SJCRH30 (cell line): ENCODE measurements at regions not wholly inside any gene's neighbourhood (a gene's known extent, or its start where the extent isn't known, plus 50 kb on each side); places are given as distances from the start of the nearest gene placed in this dataset.
"Not testable (repeated sequence)": the region's sequence is repeated elsewhere in the genome, so short reads cannot be mapped to it uniquely, and the experiment has no call there.

Experiments used
- DNase-seq, 2 experiments: peaks; one replicate each; pipeline ENCODE4 v3.0.0-alpha.2; 2015 to 2020
- H3K27ac ChIP-seq: fragments of 250-450 bp; sonication (Bioruptor Pico); 2 replicates; pipeline ENCODE4 v1.5.1; 2020; ENCODE audit warnings: mild to moderate bottlenecking, moderate library complexity
- H3K27me3 ChIP-seq: fragments of 250-450 bp; sonication (Bioruptor Pico); 2 replicates; pipeline ENCODE4 v1.5.1; 2020; ENCODE audit warnings: mild to moderate bottlenecking, moderate library complexity
- H3K36me3 ChIP-seq: fragments of 250-450 bp; sonication (Bioruptor Pico); 2 replicates; pipeline ENCODE4 v1.5.1; 2020; ENCODE audit warnings: mild to moderate bottlenecking, moderate library complexity
- H3K4me1 ChIP-seq: fragments of 250-450 bp; sonication (Bioruptor Pico); 2 replicates; pipeline ENCODE4 v1.5.1; 2020; ENCODE audit warnings: mild to moderate bottlenecking, moderate library complexity
- H3K4me3 ChIP-seq: fragments of 250-450 bp; sonication (Bioruptor Pico); 2 replicates; pipeline ENCODE4 v1.5.1; 2020; ENCODE audit warnings: mild to moderate bottlenecking, moderate library complexity
- H3K9me3 ChIP-seq: fragments of 250-450 bp; sonication (Bioruptor Pico); replicated peaks from 2 replicates; pipeline ENCODE4 v1.5.1; 2020; ENCODE audit warnings: mild to moderate bottlenecking, moderate library complexity

DNA sequence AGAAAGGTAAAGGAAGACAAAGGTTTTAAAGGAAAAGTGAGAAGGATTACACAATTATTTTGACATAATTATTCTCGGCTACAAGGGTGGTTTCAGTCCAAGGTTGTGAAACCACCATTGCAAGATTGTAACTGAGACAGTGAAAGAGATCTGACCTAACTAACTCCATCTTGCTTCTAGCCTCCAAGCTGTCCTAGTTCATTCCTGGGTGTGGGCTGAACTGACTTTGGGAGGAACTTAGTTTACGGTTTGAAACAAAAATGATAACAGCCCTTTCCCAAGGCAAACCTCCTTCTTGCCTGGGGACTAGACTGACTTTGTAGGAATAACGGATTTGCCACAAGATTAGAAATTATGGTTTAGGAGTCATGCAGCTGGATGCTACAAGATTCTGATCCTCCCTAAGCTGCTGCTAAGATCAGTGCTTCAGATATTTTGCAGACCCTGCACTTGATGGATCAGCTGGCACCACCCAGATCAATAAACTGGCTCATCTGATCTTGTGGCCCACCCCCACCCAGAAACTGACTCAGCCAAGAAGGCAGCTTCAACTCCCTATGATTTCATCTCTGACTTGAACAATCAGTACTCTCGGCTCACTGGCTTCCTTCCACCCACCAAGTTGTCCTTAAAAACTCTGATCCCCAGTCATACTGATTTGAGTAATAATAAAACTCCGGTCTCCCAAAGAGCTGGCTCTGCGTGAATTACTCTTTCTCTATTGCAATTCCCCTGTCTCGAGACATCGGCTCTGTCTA lies 57.7 kb upstream of the AADACL2 start:
- Histone ChIP-seq H3K9me3 (no peaks in the 10 kb centered on the region), H3K27me3 (no peaks in the 10 kb centered on the region), H3K4me1 (no peaks in the 10 kb centered on the region), H3K4me3 (no peak overlapping the region), H3K36me3 (no peaks in the 10 kb centered on the region), H3K27ac (no peak overlapping the region)
- DNase-seq: no peak

DNA sequence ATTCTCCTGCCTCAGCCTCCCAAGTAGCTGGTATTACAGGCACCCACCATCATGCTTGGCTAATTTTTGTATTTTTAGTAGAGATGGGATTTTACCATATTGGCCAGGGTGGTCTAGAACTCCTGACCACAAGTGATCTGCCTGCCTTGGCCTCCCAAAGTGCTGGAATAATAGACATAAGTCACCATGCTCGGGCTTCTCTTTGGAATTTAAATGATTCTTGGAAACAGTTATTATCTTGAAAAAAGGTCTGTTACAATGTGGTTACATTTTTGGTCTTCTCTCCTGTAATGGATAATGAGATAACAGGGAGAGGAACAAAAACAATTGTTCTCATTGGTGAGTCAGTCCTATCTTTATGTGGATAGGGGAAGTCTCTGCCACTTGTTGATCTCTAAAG lies 59.8 kb upstream of the AADACL2 start:
- Histone ChIP-seq H3K36me3 (no peaks in the 10 kb centered on the region), H3K27ac (no peak overlapping the region), H3K27me3 (no peaks in the 10 kb centered on the region), H3K9me3 (no peaks in the 10 kb centered on the region), H3K4me3 (no peak overlapping the region), H3K4me1 (no peaks in the 10 kb centered on the region)
- DNase-seq: no peak

DNA sequence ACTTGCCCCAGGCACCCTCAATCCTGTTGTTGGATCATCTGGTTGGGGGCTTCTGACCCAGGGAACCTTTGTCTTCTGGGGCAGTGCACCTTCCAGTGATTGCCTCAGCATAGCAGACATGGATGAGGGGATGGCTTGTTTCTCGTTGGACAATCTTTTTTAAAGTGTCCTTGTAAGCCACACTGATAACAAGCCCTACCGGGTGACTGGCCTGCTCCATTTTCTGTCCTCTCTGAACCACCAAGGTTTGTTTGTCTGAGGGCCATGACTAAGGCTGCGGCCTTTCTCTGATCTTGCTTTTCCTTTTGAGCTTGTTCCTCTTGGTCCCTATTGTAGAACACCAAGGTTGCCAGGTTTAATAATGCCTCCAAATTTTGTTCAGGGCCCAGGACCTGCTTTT lies 66.0 kb upstream of the AADACL2 start:
- H3K4me3 ChIP-seq, DNase-seq, H3K36me3 ChIP-seq, H3K27ac ChIP-seq, H3K27me3 ChIP-seq, H3K4me1 ChIP-seq, H3K9me3 ChIP-seq: not testable (repeated sequence)

DNA sequence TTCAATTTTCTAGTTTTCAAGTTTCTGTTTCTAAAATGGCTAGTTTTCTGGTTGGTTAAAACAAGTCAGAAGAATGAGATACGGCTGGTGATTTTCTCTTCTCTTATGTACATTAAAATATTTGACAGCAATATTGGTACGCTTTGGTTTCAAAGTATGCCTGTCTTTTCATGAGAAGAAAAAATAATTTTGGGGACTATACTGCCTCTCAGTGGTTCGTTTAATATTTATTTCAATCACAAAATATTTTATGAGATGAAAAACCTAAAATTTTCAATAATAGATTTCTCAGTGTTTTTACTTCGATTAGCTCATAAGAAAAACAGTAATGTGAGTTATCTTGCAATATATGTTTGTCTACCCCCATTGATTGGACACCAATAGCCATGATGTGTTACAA lies 72.8 kb upstream of the AADACL2 start:
- H3K27ac ChIP-seq: no peak overlapping the region
- DNase-seq: no peak
- H3K4me1 ChIP-seq: no peaks in the 10 kb centered on the region

DNA sequence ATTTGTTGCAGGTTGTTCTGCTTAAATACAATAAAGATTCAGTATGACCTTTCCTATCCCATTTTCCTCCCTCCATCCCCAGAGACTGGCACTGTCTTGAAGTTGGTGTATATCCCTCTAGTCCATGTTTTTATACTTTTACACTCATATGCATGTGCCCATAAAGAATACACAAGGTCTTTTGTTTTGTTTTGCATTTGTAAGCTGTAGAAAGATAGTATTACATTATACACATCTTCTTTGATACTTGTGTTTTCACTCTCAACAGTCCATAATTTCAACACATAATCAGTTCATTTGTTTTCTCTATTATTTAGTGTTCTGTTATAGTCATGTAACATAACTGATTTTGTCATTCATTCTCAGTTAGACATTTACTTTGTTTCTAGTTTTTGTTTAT lies 88.7 kb upstream of the AADACL2 start:
- Histone ChIP-seq H3K4me1 (no peaks in the 10 kb centered on the region), H3K27ac (no peak overlapping the region), H3K36me3 (no peaks in the 10 kb centered on the region), H3K9me3 (no peaks in the 10 kb centered on the region), H3K27me3 (no peaks in the 10 kb centered on the region), H3K4me3 (no peak overlapping the region)
- no peak for DNase-seq

More for the DNA sequence above, 72.8 kb upstream of the AADACL2 start:
- Histone ChIP-seq H3K36me3 (no peaks in the 10 kb centered on the region), H3K27me3 (no peaks in the 10 kb centered on the region), H3K4me3 (no peak overlapping the region), H3K9me3 (no peaks in the 10 kb centered on the region)

DNA sequence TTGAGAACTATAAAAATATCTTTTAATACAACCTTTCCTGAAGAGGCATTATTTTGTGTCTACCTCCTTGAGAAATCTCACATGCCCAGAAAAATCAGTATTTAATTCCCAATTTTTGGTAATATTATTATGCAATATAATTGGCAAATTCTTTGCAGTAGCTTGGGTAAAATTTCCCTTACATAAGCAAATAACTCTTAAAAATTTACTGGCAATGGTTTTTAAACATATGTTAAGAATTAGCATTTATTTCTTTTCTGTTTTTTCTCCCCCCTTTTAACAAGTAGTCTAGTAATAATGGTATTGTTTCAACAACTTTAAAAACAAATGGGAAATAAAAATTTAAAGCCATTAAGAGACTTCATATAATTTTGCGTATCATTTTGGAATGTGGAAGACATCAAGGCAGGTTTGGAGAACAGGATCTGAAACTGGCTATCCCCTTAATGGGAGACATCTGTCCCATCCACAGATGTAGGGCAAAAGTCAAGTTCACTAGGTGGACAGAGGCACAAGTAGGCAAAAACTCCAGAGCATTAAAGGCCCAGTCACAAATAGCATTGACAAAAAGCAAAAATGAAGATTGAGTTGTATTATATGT lies 89.6 kb upstream of the AADACL2 start:
- H3K4me1 ChIP-seq: peaks cover 4% of the 10 kb centered on the region; the same call in 1 of the 2 replicates
- H3K4me3 ChIP-seq: no peak overlapping the region

DNA sequence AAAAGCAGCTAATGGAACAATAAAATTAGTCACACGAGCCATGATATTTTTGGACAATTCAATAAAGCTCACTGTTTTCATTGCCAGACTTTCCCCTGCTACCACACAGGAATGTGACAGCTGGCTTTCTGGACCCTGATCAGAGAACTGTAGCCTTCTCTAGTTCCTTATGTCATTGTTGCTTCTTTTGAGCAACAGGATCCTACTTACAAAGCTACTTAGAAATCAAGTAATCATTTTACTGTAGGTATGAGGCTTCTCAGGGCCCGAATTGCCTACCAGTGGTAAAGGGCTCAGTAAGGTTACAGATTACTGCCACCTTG lies 94.3 kb upstream of the AADACL2 start:
- no peak overlapping the region for H3K4me3 ChIP-seq
- peak; percentile 11 to 39 for DNase-seq
- H3K9me3 ChIP-seq: no peaks in the 10 kb centered on the region
- no peak overlapping the region for H3K27ac ChIP-seq
- H3K4me1 ChIP-seq: peaks cover 6% of the 10 kb centered on the region; the same call in 1 of the 2 replicates
- H3K36me3 ChIP-seq: no peaks in the 10 kb centered on the region
- H3K27me3 ChIP-seq: no peaks in the 10 kb centered on the region

More for the DNA sequence above, 89.6 kb upstream of the AADACL2 start:
- H3K27me3 ChIP-seq: no peaks in the 10 kb centered on the region
- no peaks in the 10 kb centered on the region for H3K9me3 ChIP-seq
- no peaks in the 10 kb centered on the region for H3K36me3 ChIP-seq
- DNase-seq: no peak
- H3K27ac ChIP-seq: no peak overlapping the region

DNA sequence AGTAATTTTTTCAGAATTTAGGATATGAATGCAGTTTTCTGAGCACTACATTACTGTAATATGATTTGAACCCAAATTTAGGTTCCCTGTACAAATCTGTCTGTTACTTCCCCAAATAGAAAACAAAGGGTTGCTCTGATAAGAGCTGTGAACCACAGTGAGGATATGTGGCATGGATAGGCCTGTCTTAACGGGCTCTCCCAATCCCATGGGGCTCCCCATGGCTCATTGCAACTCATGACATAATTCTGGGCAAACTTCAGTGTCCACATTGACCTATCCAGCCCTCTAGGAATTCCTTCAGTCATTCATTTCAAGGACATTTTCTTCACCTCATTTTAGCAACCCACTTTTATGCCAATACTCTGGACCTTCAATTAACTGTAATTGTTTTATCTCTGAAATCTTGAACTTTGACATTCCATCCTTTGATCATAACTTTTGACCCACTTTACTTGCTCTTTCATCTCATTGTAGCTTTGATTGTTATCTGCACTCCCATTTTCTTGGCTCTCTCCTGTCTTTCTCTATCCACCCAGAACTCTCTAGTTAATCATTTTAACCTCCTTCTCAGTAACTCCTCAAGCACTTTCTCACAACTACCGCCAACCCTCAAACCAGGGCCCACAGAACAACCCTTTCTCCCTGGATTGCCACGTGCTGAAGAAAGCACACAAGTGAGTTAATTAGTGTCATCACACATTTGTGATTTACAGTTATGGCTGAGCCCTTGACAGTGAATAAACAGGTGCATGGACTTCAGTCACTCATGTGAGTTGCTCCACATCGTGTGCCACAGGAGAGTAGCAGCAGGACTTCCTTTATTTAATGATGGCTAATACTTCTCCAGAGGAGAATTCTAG lies 94.9 kb upstream of the AADACL2 start:
- Histone ChIP-seq H3K27ac (no peak overlapping the region), H3K4me1 (peaks cover 6% of the 10 kb centered on the region; the same call in 1 of the 2 replicates), H3K9me3 (no peaks in the 10 kb centered on the region), H3K4me3 (no peak overlapping the region), H3K27me3 (no peaks in the 10 kb centered on the region), H3K36me3 (no peaks in the 10 kb centered on the region)
- DNase-seq: no peak

DNA sequence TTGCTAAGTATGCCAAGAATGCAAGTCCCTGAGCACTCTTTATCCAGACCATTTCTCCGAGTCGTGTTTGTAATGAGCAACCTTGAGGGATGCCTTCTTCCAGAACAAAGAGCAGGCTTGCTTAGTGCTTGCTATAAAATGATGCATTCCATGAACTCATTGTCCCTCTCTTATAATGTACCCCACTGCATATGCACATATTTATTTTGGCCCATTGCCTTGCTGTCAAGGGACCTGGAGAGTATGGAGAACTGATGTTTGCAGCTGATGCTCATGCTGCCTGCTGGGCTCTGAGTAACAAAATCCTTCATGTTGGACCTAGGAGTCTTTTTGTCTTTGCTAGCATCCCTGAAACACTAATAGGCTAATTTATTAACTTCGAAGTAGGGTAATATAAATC lies 97.8 kb upstream of the AADACL2 start:
- no peak overlapping the region for H3K4me3 ChIP-seq
- H3K27me3 ChIP-seq: no peaks in the 10 kb centered on the region
- no peaks in the 10 kb centered on the region for H3K9me3 ChIP-seq
- peaks cover 6% of the 10 kb centered on the region; the same call in 1 of the 2 replicates for H3K4me1 ChIP-seq
- DNase-seq: no peak
- no peak overlapping the region for H3K27ac ChIP-seq
- H3K36me3 ChIP-seq: no peaks in the 10 kb centered on the region

DNA sequence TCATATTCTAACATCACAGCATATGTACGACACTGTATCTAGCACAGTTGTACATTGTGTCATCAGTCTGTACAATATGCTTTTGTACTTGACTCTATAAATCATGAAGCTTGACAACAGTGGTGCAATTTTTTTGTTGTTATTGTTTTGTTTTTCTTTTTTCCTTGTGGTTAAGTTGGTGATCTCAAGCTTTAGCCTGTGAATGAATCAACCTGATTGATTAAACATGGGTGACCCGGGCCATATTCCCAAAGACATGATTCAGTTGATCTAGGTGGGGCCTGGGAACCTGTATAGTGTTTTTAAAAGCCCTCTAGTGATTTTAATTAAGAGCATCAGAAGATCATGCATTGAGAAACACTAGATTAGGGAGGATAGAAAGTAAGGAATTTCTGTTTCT lies 101.8 kb upstream of the AADACL2 start:
- H3K4me1 ChIP-seq: no peaks in the 10 kb centered on the region
- H3K36me3 ChIP-seq: no peaks in the 10 kb centered on the region
- no peak overlapping the region for H3K4me3 ChIP-seq
- no peaks in the 10 kb centered on the region for H3K9me3 ChIP-seq
- no peaks in the 10 kb centered on the region for H3K27me3 ChIP-seq
- no peak overlapping the region for H3K27ac ChIP-seq
- DNase-seq: no peak

DNA sequence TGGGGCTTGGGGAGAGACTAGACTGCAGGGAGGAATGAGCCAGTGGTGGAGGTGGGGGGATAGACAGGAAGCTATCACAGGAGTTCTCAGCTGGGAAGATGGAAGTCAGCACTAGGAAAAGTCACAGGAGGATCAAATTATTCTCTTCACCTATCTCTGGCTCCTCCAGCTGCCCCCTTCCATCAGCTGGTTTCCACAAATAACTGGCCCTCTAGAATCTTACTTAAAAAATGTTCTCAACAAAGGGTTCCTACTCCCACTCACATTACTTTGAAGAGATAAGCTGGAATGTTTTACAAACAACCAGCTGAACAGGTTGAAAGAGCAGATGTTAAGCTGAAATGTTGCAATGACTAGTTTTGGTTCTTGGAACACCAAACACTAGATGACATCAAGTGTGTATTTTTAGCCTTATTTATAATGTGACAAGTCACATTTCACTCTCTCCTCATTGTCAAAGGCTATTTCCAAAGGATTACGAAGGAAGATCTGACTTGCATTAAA lies 102.7 kb upstream of the AADACL2 start:
- Histone ChIP-seq H3K27ac (no peak overlapping the region), H3K4me3 (no peak overlapping the region), H3K36me3 (no peaks in the 10 kb centered on the region), H3K27me3 (no peaks in the 10 kb centered on the region), H3K4me1 (no peaks in the 10 kb centered on the region), H3K9me3 (no peaks in the 10 kb centered on the region)
- DNase-seq: peak; percentile 26 to 48

DNA sequence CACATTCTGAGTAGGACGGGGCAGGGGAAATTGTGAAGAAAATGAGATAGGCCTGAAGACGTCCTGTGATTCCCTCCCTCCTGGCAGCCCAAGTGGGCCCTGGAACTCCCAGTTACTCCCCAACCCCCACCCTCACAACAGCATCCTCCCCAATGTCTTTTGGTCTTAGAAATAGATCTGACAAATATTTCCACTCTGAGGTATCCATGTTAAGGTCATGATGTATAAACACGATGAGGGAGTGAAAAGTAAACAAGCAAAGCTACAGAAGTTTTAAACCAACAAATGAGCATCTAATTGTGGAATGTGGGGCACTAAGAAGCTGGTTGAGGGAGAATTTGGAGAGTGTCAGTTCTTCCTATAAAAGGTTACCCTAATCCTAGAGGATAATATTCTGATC lies 103.7 kb upstream of the AADACL2 start:
- Histone ChIP-seq H3K9me3 (no peaks in the 10 kb centered on the region), H3K27me3 (no peaks in the 10 kb centered on the region), H3K4me3 (no peak overlapping the region), H3K36me3 (no peaks in the 10 kb centered on the region), H3K27ac (no peak overlapping the region), H3K4me1 (no peaks in the 10 kb centered on the region)
- DNase-seq: no peak

DNA sequence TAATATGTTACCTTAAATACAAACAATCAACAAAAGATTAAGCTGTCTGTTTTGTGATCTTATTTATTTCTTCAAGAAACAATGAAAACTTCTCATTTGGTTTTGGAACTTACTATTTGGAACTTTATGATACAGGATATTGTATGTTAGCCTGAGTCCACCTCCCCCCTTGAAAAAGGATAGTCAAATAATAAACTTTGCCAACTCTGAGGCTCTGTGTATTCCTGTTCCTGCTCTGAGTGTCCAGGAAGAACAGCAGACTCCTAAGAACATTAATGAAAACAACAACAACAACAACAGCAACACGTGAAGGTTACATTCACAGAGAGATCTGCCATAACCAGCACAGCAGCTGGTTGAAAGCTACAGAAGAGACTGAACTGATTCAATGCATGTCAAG lies 108.1 kb upstream of the AADACL2 start:
- no peak for DNase-seq
- no peak overlapping the region for H3K4me3 ChIP-seq
- no peaks in the 10 kb centered on the region for H3K27me3 ChIP-seq
- H3K27ac ChIP-seq: no peak overlapping the region
- H3K36me3 ChIP-seq: no peaks in the 10 kb centered on the region
- H3K4me1 ChIP-seq: no peaks in the 10 kb centered on the region
- no peaks in the 10 kb centered on the region for H3K9me3 ChIP-seq

DNA sequence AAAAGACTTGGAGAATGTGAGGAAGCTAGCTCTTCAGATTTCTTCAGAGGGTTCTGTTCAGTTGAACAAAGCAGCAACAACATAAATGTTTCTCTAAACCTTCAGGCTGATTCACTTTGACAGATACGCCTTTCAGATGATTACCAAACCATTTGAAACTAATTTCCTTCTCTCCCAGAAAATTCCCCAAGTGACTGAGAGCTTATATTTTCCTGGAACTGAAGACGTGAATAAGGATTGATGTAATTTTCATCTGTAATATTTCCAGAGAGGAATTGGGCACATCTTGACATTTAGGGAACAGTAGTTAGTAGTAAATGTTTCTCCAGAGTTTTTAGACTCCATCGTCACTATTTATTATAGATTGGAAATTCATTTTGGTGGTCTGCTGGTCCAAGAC lies 108.6 kb upstream of the AADACL2 start:
- Histone ChIP-seq H3K4me3 (no peak overlapping the region), H3K27me3 (no peaks in the 10 kb centered on the region), H3K4me1 (no peaks in the 10 kb centered on the region), H3K27ac (no peak overlapping the region), H3K9me3 (no peaks in the 10 kb centered on the region), H3K36me3 (no peaks in the 10 kb centered on the region)
- DNase-seq: no peak

DNA sequence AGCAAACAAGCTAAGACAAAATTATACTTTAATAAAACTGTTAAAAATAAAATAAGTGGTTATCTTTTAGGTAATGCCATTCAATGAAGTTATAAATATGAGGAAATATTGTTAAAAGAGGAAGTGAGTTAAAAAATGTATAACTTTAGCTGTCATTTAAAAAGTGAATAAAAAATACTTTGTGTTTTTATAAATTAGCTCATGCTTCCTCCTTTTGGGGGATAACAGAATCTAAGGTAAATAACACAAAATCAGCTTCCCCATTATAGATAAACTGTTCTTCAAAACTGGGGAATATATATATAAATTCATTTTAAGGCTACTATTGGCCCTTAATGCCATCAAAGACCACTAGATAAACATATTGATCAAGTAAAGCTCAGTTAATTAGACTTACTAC lies 113.7 kb upstream of the AADACL2 start:
- Histone ChIP-seq H3K27ac (no peak overlapping the region), H3K4me3 (no peak overlapping the region), H3K27me3 (no peaks in the 10 kb centered on the region), H3K4me1 (no peaks in the 10 kb centered on the region), H3K9me3 (no peaks in the 10 kb centered on the region), H3K36me3 (no peaks in the 10 kb centered on the region)
- no peak for DNase-seq
